LNCaP clone FGC (cell line): ENCODE measurements at regions not wholly inside any gene's neighbourhood (a gene's known extent, or its start where the extent isn't known, plus 50 kb on each side); places are given as distances from the start of the nearest gene placed in this dataset.

Experiments
- DNase-seq: peaks from one replicate; pipeline ENCODE4 v3.0.0-alpha.2; 2011; ENCODE audit warnings: low read depth
- H3K4me3 ChIP-seq: 2 replicates; pipeline ENCODE4 v1.5.1; 2011; ENCODE audit warnings: mild to moderate bottlenecking, low read depth, low read length, control low read depth
- TF ChIP-seq, protein P1 (sequence below): IDR thresholded peaks from 2 replicates; pipeline ENCODE4 v1.5.1; 2012; ENCODE audit warnings: mild to moderate bottlenecking; ENCODE audit not compliant: control insufficient read depth, insufficient read depth; ENCODE audit errors: extremely low read depth

DNA sequence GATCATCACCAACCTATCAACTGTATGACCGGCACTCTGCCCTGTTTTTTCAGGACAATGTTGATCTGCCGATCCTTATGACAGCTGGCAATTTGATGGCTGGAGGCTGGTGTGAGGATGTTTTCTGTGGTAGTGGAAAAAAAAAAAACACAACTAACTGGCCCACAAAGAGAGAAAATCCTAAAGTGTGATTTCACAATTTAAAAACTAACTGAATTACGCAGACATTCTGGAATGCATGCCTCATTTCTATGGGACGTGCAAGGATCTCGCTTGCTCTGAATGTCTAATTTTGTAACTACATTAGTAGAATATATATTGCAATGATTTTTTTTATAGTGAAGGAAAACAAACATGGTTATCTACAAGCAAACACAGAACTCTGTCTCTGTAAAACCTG is 590.5 kb downstream of the ETS1 start:
- no peak for DNase-seq
- TF ChIP-seq, protein P1, sequence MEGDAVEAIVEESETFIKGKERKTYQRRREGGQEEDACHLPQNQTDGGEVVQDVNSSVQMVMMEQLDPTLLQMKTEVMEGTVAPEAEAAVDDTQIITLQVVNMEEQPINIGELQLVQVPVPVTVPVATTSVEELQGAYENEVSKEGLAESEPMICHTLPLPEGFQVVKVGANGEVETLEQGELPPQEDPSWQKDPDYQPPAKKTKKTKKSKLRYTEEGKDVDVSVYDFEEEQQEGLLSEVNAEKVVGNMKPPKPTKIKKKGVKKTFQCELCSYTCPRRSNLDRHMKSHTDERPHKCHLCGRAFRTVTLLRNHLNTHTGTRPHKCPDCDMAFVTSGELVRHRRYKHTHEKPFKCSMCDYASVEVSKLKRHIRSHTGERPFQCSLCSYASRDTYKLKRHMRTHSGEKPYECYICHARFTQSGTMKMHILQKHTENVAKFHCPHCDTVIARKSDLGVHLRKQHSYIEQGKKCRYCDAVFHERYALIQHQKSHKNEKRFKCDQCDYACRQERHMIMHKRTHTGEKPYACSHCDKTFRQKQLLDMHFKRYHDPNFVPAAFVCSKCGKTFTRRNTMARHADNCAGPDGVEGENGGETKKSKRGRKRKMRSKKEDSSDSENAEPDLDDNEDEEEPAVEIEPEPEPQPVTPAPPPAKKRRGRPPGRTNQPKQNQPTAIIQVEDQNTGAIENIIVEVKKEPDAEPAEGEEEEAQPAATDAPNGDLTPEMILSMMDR: no peak
- H3K4me3 ChIP-seq: no peak overlapping the region

DNA sequence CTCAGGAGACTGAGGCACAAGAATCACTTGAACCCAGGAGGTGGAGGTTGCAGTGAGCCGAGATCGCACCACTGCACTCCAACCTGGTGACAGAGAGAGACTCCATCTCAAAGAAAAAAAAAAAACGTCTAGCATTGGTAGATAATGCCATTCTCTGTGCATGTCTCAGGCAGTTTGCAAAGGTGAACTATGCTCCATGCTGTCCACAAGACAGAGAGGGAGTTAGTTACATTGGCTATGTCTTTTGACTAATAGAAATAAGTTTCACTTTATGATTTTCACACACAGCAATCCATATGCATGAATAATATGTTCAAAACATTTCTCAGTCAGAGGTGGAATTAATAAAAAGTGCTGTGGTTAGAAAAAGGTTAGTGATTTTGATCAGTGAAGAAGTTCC is 591.4 kb downstream of the ETS1 start:
- H3K4me3 ChIP-seq: no peak overlapping the region
- TF ChIP-seq, protein P1: no peak
- DNase-seq: no peak

DNA sequence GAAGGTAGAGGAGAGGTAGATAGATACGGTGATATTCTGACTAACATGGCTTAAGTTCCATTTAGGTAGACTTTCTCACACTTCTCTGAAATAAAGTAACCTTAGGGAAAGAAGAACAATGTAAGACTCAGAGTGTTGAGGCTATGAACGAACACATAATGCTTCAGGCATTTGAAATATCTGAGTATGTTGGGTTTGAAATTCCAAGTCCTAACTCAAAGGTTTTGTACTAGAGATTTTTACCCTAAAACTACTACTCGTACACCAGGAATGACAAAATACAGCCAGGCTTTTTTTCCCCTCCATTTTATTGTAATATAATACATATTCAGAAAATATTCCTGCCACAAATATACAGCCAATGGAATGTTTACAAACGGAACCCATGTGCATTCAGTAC is 592.6 kb downstream of the ETS1 start:
- DNase-seq: no peak
- TF ChIP-seq, protein P1: no peak
- H3K4me3 ChIP-seq: no peak overlapping the region

DNA sequence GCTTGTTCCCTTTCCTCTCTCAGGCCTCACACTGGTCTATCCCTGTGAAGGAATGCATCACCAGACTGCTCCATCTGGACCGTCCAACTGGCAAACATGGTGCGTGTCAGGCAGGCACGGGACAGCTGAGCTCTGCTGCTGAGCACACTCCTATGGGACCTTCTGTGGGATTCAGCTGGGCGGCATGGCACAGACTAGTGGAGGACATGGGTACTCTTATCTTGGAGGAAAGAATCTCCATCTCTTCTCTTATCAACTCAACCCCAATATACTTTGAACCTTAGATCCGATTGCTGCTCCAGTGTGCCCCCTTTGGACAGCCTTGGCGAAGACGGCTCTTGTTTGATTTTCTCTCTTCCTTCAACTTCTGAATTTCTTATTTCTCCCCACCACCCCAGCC is 593.6 kb downstream of the ETS1 start:
- no peak for DNase-seq
- no peak overlapping the region for H3K4me3 ChIP-seq
- TF ChIP-seq, protein P1: no peak

DNA sequence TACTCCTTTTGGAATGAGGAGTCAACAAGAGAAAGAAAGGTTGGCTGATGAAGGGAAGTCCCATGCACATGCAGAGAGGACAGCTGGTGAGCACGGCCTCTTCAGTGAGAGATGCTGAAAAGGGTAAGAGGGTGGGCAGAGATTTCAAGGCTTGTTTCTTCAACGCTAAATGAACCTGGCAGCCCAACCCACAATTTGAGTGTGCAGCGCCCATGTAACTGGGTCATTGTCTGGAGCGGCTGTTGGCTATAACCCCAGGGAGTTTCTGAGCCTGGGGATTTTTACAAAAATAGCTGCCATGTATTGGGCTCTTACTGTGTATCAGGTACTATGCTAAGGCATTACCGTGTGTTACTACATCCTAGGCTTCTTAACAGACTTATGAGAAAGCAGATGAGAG is 594.1 kb downstream of the ETS1 start:
- no peak for DNase-seq
- H3K4me3 ChIP-seq: no peak overlapping the region
- TF ChIP-seq, protein P1: no peak

DNA sequence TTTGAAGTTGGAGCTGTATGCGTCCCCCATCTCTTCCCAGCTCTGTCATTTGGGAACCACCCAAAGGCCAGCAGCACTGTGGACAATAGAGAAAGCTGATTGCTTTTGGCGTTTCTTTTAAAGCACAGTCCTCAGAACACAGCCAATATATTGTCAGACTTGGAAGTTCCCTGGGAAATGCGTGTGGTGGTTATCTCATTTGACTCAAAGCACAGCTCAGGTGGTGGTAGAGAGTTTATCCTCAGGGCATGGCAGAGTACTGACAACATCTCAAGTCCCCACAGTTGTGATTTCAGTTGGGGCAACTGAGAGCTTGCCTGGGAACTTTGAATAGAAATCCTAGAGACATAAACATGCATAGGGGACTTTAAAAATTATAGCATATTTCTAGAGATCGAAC is 601.3 kb downstream of the ETS1 start:
- no peak overlapping the region for H3K4me3 ChIP-seq
- no peak for DNase-seq
- TF ChIP-seq, protein P1: no peak

DNA sequence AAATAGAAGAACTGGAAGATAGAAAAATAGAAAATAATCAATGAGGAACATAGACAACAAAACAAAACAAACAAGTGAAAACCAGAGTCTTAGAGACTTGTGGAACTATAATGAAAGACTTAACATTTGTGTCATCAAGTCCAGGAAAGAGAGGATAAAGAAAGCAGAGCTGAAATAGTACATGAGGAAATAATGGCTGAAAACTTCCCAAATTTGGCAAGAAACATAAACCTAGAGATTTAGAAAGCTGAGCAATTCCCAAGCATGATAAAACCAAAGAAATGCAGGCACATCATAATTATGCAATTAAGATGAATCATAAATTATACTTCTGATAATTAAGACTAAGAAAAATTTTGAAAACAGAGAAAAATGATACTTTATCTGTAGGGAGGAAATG is 614.5 kb downstream of the ETS1 start:
- TF ChIP-seq, protein P1: no peak
- no peak for DNase-seq
- H3K4me3 ChIP-seq: no peak overlapping the region
